SK-N-DZ (cell line): ENCODE measurements at regions not wholly inside any gene's neighbourhood (a gene's known extent, or its start where the extent isn't known, plus 50 kb on each side); places are given as distances from the start of the nearest gene placed in this dataset.
"Not testable (repeated sequence)": the region's sequence is repeated elsewhere in the genome, so short reads cannot be mapped to it uniquely, and the experiment has no call there.

Experiments
- DNase-seq: peaks from one replicate; pipeline ENCODE4 v3.0.0-alpha.2; 2015; ENCODE audit warnings: low spot score

- no peak for DNase-seq
Observed at GRCh38 chr2:2505604-2506003, 174.5 kb upstream of the MYT1L start.

DNA sequence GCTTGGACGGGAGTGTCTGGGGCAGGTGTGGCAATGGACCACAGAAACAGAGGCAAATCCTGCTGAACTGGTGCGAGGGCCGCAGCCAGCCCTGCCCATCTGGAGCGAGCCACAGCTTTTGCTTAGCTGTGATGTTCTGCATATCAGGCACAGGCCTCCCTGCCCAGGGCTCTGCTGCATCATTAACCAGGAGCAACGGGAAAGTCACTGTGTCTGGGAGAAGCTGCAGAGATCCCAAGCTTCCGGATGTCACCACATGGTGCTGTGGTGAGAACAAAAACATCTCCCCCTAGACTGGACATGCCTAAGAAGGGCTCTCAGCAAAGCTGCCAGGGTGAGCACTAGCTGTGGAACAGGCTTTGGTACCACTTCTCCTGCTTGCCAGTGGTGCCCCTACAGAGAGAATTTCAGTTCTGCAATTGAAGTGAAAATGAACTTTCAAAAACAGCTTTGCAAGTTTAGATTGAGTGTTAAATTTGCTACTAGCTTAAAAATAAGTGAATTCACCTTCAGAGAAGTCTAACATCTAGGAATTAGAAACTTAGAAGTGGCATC, 172.9 kb upstream of the MYT1L start:
- DNase-seq = no peak

- DNase-seq = no peak
Observed at GRCh38 chr2:2502201-2502549, 171.1 kb upstream of the MYT1L start.

- no peak for DNase-seq
Observed at GRCh38 chr2:2501454-2502200, 170.6 kb upstream of the MYT1L start.

DNA sequence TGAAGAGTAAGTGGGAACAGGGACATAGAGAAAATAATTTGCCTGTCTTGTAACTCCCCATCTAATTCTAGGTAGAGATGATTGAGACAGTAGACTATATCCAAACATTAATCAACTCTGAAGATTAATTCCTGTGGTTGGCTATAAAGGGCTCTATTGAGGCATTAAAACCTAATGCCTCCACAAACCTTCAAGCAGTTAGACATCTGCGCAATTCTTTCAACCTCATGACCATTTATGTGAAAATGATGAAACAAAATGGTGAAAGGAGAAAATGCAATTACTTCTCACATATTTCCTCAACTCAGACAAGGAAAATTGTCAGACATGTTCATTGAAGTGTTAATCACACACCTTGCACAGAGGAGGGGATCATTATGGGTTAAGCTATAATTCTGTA, 164.5 kb upstream of the MYT1L start:
- no peak for DNase-seq

- no peak for DNase-seq
Observed at GRCh38 chr2:2493496-2493895, 162.4 kb upstream of the MYT1L start.

DNA sequence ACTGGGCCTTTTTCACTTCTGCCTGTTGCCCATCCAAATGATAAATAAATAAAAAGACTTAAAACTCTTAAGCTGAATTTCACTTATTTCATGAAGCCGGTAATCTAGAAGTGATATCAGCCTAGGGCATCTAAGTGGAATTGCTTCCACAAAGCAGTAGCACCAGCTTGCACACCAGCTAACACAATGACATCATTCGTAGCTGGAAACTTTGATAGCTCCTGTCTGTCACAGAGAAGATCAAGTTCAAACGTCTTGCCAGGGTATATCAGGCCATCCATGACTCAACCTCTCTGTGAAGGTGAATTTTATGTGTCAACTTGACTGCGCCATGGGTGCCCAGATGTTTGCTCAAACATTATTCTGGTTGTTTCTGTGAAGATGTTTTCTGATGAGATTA, 161.7 kb upstream of the MYT1L start:
- no peak for DNase-seq

DNA sequence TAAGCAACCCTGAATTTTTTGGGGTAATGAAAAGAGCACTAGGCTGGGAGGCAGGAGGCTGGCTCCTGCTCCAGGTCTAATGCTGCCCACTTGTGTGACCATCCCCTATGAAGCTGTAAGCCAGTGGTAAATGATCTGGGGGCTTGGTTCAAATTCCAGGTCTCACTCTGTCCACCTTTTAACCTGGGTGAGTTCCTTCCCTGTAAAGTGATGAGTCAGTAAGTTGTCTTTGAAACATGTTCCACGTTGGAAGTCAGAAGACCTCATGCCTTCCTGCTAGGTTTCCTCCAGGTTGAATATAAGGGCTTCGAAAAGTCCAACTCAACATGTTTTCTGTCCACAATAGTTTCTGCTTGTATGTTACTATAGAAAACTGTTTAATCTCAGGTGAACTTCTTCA, 160.9 kb upstream of the MYT1L start:
- no peak for DNase-seq

GRCh38 chr2:2484301-2484700, 153.2 kb upstream of the MYT1L start:
- no peak for DNase-seq

- DNase-seq = no peak
Observed at GRCh38 chr2:2482851-2483250, 151.8 kb upstream of the MYT1L start.

GRCh38 chr2:2472881-2473280, 141.8 kb upstream of the MYT1L start:
- no peak for DNase-seq

DNA sequence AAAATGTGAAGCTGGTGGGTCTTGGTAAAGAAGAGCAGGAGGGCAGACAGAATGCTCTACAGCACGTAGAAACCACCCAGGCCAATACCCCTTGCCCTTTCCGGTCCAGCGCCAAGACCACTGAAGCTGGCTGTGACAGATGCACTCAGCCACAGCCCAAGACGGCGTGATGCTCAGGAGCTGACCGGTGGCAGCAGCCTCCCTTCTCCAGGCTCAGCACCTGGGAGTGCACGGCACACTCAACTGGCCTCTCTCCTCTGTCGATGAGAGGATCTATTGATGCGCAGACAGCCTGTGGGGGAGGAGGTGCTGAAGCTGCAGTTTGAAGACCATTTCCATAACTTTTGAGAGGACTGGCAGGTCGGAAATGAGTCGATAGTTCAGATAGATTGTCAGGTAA, 141.0 kb upstream of the MYT1L start:
- no peak for DNase-seq

DNA sequence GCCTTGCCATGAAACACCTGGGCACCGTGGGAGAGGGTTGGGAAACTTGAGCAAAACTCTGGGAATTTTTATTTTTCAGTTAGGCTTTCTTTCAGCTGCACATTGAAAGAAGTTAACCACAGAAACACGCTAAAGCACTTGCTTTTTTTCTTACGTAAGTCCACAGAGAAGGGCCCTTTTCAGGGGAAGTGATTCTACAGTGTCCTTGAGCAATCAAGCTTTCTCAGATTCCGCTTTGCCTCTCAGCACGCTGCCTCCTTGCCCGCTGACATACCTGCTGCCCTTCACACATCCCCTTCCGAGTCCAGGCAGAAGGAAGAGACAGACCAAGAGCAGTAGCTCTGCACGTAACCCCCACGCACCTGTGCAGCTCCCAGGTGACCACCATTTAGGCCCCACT, 135.5 kb upstream of the MYT1L start:
- DNase-seq = no peak

- no peak for DNase-seq
Observed at GRCh38 chr2:2464643-2465042, 133.6 kb upstream of the MYT1L start.

- DNase-seq = peak; percentile 81
Observed at GRCh38 chr2:2464094-2464493, 133.0 kb upstream of the MYT1L start.

DNA sequence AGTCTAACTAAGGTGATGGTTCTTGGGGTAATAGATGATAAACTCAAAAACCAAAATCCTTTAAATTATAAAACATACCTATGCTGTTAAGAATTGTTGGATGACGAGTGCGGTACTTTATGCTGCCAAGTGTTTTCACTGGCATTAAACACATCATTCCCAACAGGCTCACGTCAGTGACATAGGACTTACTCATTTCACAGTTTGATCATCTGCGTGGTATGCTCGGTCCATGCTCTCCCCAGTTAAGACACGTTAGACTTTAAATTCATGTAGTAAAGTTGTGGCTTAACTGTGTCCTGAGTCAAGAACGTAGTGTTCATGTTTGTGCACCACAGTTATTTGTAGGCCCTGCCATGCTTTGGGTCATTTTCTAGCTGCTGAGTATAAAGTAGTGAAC, 125.6 kb upstream of the MYT1L start:
- no peak for DNase-seq

- DNase-seq = no peak
Observed at GRCh38 chr2:2455151-2455550, 124.1 kb upstream of the MYT1L start.

DNA sequence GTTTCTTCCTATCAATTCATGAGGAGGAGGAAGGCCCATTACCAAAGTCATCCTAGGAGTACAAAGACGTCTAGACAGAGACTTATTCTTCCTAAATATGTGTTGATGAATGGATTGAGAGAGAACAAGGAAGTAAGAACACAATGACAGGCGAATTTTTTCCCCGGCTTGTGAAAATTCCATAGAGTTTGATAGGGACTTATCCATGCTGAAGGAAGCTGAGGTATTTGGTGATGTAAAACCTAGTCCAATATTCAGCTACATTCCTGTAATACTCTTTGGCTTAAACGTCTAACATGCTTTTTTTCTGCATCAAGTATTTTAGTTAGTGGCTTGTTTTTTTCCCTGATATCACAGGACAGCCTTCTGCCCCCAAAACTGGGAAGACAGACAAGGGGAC, 121.9 kb upstream of the MYT1L start:
- no peak for DNase-seq

DNA sequence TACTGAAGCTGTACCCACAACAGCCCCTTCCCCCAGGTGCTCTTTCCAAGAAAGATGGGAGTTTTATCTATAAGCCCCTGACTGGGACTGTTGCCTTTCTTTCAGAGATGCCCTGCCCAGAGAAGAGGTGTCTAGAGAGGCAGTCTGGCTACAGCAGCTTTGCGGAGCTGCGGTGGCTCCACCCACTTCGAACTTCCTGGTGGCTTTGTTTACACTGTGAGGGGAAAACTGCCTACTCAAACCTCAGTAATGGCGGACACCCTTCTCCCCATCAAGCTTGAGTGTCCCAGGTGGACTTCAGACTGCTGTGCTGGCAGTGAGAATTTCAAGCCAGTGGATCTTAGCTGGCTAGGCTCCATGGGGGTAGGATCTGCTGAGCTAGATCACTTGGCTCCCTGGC, 120.2 kb upstream of the MYT1L start:
- DNase-seq = not testable (repeated sequence)

- no peak for DNase-seq
Observed at GRCh38 chr2:2448178-2448577, 117.1 kb upstream of the MYT1L start.

GRCh38 chr2:2422621-2423020, 91.5 kb upstream of the MYT1L start:
- no peak for DNase-seq

GRCh38 chr2:2413525-2413924, 82.5 kb upstream of the MYT1L start:
- no peak for DNase-seq

DNA sequence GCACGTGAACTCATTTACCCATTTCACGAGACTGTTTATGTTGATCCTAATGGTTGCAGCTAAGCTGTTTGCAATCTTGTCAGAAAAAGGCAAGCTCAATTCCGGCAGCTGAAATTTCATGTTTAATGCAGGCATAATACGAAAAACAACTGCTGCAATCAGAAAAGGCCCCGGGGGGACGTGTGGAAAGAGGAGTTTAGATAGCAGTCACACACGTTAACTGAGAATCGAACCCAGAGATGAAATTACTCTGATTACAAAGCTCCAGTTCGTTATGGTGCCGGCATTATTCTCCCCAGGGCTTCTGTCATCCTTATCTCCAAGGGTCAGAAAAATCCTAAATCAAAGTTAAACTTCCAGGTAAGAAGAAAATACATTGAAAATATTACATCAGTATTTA, 79.9 kb upstream of the MYT1L start:
- no peak for DNase-seq

GRCh38 chr2:2409481-2409880, 78.4 kb upstream of the MYT1L start:
- no peak for DNase-seq
